MM.1S (cell line): ENCODE measurements at regions not wholly inside any gene's neighbourhood (a gene's known extent, or its start where the extent isn't known, plus 50 kb on each side); places are given as distances from the start of the nearest gene placed in this dataset.

Experiments
- EZH2 ChIP-seq: fragments of 300-600 bp; sonication (generic); optimal IDR thresholded peaks from 2 replicates; pipeline ENCODE3; 2017; ENCODE audit warnings: low read depth, mild to moderate bottlenecking, antibody characterized with exemption, low read length, mixed read lengths
- EZH2phosphoT487 ChIP-seq: fragments of 300-600 bp; sonication (generic); IDR thresholded peaks from 2 replicates; pipeline ENCODE4 v1.6.1; 2018; ENCODE audit warnings: antibody characterized with exemption, low read length
- TF ChIP-seq, protein P1 (sequence below): fragments of 300-600 bp; sonication (generic); IDR thresholded peaks from 2 replicates; pipeline ENCODE4 v1.5.1; 2016; ENCODE audit warnings: antibody characterized with exemption, low read length, mixed read lengths

DNA sequence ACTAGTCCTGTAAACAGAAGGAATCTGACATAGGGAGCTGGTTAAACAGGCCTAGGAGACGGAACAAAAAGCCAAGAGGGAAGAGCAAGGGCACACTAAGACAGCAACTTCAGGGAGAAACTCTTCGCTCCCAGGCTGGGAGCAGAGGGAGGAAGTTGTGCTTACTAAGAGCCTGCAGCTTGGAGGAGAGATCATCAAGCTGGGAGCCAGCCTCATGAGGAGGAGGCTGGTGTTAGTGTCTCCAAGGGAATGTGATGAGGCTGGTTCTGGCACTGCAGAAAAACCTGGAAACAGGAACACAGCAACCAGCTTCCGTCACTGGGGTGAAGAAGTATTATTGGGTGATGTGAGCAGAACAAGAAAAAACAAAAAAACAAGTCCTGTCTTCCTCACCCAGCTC is 1027.3 kb downstream of the UQCRFS1 start:
- TF ChIP-seq, protein P1, sequence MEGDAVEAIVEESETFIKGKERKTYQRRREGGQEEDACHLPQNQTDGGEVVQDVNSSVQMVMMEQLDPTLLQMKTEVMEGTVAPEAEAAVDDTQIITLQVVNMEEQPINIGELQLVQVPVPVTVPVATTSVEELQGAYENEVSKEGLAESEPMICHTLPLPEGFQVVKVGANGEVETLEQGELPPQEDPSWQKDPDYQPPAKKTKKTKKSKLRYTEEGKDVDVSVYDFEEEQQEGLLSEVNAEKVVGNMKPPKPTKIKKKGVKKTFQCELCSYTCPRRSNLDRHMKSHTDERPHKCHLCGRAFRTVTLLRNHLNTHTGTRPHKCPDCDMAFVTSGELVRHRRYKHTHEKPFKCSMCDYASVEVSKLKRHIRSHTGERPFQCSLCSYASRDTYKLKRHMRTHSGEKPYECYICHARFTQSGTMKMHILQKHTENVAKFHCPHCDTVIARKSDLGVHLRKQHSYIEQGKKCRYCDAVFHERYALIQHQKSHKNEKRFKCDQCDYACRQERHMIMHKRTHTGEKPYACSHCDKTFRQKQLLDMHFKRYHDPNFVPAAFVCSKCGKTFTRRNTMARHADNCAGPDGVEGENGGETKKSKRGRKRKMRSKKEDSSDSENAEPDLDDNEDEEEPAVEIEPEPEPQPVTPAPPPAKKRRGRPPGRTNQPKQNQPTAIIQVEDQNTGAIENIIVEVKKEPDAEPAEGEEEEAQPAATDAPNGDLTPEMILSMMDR = no peak
- no peak for TF ChIP-seq EZH2
- TF ChIP-seq EZH2phosphoT487 = no peak
